Pancreas (tissue), 10 donors: ENCODE measurements at regions not wholly inside any gene's neighbourhood (a gene's known extent, or its start where the extent isn't known, plus 50 kb on each side); places are given as distances from the start of the nearest gene placed in this dataset.

Experiments used
- ATAC-seq, 4 donors: fragments of 200-7000 bp; cut with Tn5 transposase; one replicate each; pipeline versions ENCODE4 v1.8.0 to v1.9.1; 2020; ENCODE audit warnings: mild to moderate bottlenecking in 4 of 4, moderate library complexity in 4 of 4
- DNase-seq, 6 donors: peaks; one replicate each; pipeline ENCODE4 v3.0.0-alpha.2; 2020
- FAIRE-seq: peaks from 2 replicates; lab custom pipeline; 2012; peaks lifted over from hg19 to GRCh38; lab: Jason Lieb, UNC
- H3K27ac ChIP-seq, 4 donors: fragments of 200-600 bp; sonication (generic); 1 replicate in 3 of 4; 2 replicates in 1 of 4; pipeline versions ENCODE4 v1.5.0 to v1.8.0; 2020
- H3K27me3 ChIP-seq, 4 donors: fragments of 200-600 bp; one replicate each; pipeline ENCODE4 v1.8.0; 2021
- H3K36me3 ChIP-seq, 3 donors: fragments of 200-600 bp; sonication (generic) in 1 of 3; one replicate each; pipeline versions ENCODE4 v1.5.0 to v1.8.0; 2020 to 2021
- H3K4me1 ChIP-seq, 3 donors: fragments of 200-600 bp; one replicate each; pipeline ENCODE4 v1.8.0; 2021
- H3K4me3 ChIP-seq, 4 donors: fragments of 200-600 bp; sonication (generic) in 2 of 4; one replicate each; pipeline versions ENCODE4 v1.5.0 to v1.8.0; 2020 to 2021
- H3K9me3 ChIP-seq, 4 donors: fragments of 200-600 bp; one replicate each; pipeline ENCODE4 v1.8.0; 2021
- WGBS, 2 donors: extraction: QIAGEN DNeasy Blood & Tissue Kit; methylation state at CpG; one replicate each; pipeline ENCODE4 v1.1.7; 2013; 5-methylcytosine and 5-hydroxymethylcytosine counted together
- intact Hi-C, 3 donors: fragments of 100-400 bp; cut with DNase I; formaldehyde crosslinking; loops; one replicate each; pipeline versions ENCODE4 v1.11.1 to v1.14.2; 2022
- TF ChIP-seq, protein P1 (sequence below), 4 donors: fragments of 200-600 bp; sonication (generic) in 3 of 4; IDR thresholded peaks; one replicate each; pipeline versions ENCODE4 v1.5.0 to v1.8.0; 2021; ENCODE audit warnings: antibody characterized with exemption in 4 of 4
- donor health status: healthy with polysubstance abuse.
- donor health status: DM: no; HTN: no; CAD: no; lungs with moderate emphysema.
- donor health status: DM: no; HTN: no; CAD: no.
- donor health status: control.
- donor health status: control.
- donor health status: Bipolar disorder and iron deficiency.
- donor health status: DM: yes; HTN: yes; CAD: no.
- donor health status: DM: no; HTN: no; CAD: no.
- donor health status: DM: no; HTN: no; CAD: no.
- donor health status: DM: yes; HTN: yes; CAD: no.

DNA sequence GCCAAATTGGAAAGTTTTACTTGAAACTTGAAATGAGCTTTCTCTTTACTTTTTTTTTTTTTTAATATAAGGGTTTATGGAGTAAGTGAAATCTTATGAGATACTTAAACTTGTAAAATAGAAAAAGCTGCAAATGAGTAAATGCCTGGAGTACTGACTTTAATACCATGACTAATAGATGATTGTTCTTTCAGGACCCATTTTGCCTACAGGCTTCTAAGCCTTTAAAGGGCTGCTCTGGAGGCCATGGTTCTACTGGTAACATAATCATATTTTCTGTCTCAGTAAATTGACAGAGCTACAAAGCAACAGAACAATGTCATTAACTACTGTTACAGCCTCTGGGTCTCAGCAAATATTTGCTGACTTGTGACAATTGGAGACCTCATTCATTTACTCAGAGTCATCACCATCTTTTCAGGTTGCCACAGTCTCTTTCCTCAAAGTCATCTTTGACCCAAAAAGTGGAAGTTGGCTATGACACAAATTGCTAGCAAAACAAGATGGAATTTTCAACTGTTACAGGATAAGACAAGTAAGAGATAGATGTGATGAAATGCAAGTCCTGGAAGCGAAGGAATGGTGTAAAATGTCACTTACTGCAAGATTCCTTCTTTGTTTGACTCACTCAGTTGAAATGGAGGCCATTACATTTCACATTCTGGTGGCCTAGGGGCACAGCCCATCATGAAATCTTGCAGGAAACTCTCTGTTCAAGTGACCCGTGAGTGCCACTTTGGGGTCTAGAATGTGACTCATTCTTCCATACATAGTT lies 132.7 kb downstream of the BTC start:
- ATAC-seq = no peak
- no peak for FAIRE-seq
- no peak overlapping the region for H3K4me3 ChIP-seq

DNA sequence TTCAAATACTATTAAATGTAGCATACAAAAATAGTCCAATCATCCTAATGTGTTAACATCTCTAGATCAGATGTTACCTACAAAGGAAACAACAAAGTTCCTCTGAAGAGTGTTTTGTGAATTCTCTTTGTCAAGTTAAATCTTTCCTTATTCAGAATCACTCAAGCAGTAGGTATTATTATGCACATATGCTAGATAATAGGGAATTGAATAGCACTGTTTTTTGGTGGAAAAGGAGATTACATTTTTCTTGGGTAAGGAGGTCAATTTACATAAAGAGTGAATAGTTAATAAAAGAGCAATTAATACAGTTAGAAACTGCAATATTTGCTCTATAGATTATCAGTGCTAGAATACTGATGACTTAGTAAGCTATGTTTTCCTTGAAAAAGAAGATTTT lies 130.7 kb downstream of the BTC start:
- DNase-seq (no peak), ATAC-seq (no peak), FAIRE-seq (peak; percentile 34)
- Histone ChIP-seq H3K36me3 (no peaks in the 10 kb centered on the region), H3K27me3 (no peaks in the 10 kb centered on the region), H3K4me1 (peaks cover 0 to 7% (median 0%) of the 10 kb centered on the region in 3 donors), H3K9me3 (no peaks in the 10 kb centered on the region), H3K4me3 (no peak overlapping the region), H3K27ac (no peak overlapping the region)
- intact Hi-C loops = no loop called here
- TF ChIP-seq, protein P1, sequence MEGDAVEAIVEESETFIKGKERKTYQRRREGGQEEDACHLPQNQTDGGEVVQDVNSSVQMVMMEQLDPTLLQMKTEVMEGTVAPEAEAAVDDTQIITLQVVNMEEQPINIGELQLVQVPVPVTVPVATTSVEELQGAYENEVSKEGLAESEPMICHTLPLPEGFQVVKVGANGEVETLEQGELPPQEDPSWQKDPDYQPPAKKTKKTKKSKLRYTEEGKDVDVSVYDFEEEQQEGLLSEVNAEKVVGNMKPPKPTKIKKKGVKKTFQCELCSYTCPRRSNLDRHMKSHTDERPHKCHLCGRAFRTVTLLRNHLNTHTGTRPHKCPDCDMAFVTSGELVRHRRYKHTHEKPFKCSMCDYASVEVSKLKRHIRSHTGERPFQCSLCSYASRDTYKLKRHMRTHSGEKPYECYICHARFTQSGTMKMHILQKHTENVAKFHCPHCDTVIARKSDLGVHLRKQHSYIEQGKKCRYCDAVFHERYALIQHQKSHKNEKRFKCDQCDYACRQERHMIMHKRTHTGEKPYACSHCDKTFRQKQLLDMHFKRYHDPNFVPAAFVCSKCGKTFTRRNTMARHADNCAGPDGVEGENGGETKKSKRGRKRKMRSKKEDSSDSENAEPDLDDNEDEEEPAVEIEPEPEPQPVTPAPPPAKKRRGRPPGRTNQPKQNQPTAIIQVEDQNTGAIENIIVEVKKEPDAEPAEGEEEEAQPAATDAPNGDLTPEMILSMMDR (IDR thresholded peaks at IDR 0.05) = no peak

More for the DNA sequence above, 132.7 kb downstream of the BTC start:
- Histone ChIP-seq H3K27ac (no peak overlapping the region), H3K9me3 (no peaks in the 10 kb centered on the region), H3K4me1 (peaks cover 0 to 7% (median 0%) of the 10 kb centered on the region in 3 donors), H3K27me3 (no peaks in the 10 kb centered on the region), H3K36me3 (no peaks in the 10 kb centered on the region)
- TF ChIP-seq, protein P1 (IDR thresholded peaks at IDR 0.05) = no peak
- intact Hi-C loops = no loop called here
- DNase-seq = no peak
- WGBS, 2 donors = 89 to 91% methylated on average over 2 of the region's 2 CpGs

DNA sequence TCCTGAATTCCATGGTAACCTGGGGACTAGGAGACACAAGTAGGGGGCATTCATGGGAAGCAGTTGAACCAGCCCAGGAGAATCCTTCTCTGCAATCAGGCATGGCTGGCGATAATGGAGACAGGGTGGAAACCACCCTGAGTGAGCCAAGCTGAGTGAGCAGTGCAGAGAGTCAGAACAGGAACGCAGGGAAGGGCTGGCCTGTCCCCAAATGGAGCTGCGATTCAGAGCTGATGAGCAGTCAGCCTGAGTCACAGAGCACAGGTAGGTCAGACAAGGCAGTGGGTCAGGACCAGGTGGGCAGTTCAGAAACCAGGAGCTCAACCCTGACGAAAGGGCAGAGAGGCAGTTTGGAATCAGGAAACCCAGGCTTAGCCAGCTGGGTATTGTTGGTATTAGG lies 129.0 kb downstream of the BTC start:
- ATAC-seq = no peak
- FAIRE-seq = no peak
- Histone ChIP-seq H3K4me1 (peaks cover 0 to 1% (median 0%) of the 10 kb centered on the region in 3 donors), H3K27ac (no peak overlapping the region), H3K36me3 (no peaks in the 10 kb centered on the region), H3K9me3 (no peaks in the 10 kb centered on the region), H3K27me3 (no peaks in the 10 kb centered on the region), H3K4me3 (no peak overlapping the region)
- TF ChIP-seq, protein P1 (IDR thresholded peaks at IDR 0.05) = no peak
- DNase-seq = no peak
- 78 to 86% methylated on average over 4 of the region's 4 CpGs for WGBS, 2 donors
- intact Hi-C loops = no loop called here

DNA sequence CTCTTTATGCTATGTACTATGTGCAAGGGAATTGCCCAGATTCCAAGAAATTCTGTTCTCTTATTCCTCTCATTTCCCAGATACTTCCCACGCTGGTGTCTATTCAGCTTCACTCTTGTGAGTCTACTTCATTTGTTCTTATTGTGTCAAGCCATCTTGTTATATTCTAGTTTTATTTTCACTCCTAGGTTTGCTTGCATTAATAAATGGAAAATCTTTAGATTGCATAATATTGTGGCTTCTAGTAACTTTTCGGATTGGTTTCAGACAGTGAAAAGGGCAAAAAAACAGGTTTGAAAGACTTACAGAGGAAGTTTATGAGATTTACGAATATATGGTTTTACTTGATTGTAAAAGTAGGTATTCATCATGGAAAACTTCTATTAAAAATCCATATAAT lies 128.4 kb downstream of the BTC start:
- Histone ChIP-seq H3K36me3 (no peaks in the 10 kb centered on the region), H3K27me3 (no peaks in the 10 kb centered on the region), H3K4me3 (no peak overlapping the region), H3K9me3 (no peaks in the 10 kb centered on the region), H3K27ac (no peak overlapping the region), H3K4me1 (no peaks in the 10 kb centered on the region)
- DNase-seq (no peak), FAIRE-seq (no peak), ATAC-seq (no peak)
- TF ChIP-seq, protein P1 (IDR thresholded peaks at IDR 0.05) = no peak
- 81 to 86% methylated on average over 3 of the region's 3 CpGs for WGBS, 2 donors
- intact Hi-C loops = no loop called here

DNA sequence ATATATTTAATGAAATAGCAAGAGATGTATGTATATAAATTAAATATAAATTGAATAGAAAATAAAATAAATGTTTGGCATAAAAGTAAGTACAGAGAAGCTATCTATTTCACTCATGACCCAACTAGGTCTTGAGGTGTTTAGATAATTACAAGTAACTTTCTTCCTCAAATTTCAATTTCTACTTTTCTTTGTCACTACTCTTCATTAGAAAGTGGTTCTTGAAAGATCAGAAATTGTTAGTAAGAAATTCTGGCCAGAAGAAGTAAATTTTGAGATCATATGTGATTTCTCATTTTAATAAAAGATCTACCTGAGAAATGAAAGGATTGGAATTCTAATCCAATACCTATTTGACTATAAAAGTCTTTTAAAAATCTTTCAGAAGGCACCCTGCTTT lies 126.9 kb downstream of the BTC start:
- Histone ChIP-seq H3K36me3 (no peaks in the 10 kb centered on the region), H3K9me3 (no peaks in the 10 kb centered on the region), H3K4me3 (no peak overlapping the region), H3K27ac (no peak overlapping the region), H3K27me3 (no peaks in the 10 kb centered on the region), H3K4me1 (peaks cover 0 to 4% (median 0%) of the 10 kb centered on the region in 3 donors)
- FAIRE-seq = peak; percentile 23
- TF ChIP-seq, protein P1 (IDR thresholded peaks at IDR 0.05) = no peak
- intact Hi-C loops = no loop called here
- no peak for DNase-seq
- no peak for ATAC-seq
